Suppressor macrophage treated with lipopolysaccharide for 4 hours (primary cell): ENCODE measurements at regions not wholly inside any gene's neighbourhood (a gene's known extent, or its start where the extent isn't known, plus 50 kb on each side); places are given as distances from the start of the nearest gene placed in this dataset.

Source experiments
- DNase-seq: peaks from one replicate; pipeline ENCODE4 v3.0.0-alpha.2; 2020

DNA sequence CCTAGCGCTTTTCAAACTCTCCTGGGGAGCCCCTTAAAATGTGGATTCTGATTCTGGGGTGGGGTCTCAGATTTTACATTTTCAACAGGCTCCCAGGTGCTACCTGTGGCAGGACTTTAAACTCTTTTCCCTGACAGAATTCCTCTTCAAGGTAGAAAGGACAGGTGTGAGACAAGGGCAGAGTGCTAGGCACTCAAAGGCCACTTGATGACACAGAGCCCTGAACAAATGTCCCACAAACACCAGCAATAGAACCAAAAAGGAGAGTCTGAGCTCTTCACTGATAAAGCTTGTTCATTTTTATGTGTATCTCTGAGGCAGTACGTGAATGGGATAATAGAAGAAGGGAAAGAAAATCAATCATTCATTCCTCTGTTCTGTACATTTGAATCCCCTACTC lies 77.7 kb upstream of the PELI1 start:
- no peak for DNase-seq

DNA sequence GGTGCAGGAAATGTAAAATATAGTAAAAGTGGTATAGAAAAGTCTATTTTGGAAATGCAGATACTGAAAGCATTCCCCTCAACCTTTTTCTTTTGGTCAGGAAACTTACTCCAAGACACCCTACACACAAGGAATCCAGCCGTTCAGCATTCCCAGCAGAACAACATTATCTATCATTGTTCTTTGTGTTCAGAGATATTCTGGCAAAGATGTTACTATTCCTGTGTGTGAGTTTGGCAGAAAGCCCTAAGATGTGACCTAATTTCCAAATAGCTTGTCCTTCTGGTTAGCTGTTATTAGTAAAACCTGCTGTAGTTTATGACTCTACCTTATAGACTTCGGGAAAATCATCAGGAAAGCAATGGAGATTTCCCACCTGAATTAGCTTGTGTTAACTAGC lies 78.1 kb upstream of the PELI1 start:
- DNase-seq, result no peak

DNA sequence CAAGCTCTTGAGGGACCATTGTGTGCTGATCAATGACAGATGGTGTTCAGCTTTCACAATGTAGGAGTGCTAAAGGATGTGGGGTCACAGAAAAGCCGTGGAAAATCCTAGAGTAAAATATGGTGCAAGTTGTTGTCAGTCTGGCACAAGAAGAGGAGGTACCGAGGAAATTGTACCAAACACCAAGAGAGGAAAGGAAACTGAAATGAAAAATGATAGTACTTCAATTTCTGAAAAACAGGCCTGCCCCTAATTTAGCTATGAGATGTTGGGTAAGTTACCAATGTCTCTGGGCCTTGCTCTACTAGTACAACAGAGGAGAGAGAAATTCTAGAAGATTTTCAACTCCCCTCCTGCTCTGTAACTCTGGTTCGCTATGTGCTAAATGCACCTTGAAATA lies 78.8 kb upstream of the PELI1 start:
- DNase-seq, result peak; percentile 91

DNA sequence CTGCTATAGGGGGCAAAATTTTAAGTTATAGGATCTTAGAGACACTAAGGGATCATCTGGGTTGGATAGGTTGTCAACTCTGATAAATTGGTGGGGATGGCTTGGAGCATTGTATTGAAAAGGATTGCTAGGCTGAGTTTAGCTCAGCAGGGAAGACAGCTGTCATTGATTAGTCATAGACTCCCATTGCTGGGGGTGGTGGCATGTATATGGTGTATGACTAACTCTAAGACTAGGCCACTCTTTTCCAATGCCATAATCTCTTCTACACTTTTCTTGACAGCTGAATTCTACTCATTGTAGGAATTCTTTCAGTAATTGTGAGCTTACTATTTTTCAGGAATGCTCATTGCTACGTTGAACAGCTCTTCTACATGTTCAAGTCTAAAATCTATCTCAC lies 81.3 kb upstream of the PELI1 start:
- DNase-seq, result peak; percentile 78

DNA sequence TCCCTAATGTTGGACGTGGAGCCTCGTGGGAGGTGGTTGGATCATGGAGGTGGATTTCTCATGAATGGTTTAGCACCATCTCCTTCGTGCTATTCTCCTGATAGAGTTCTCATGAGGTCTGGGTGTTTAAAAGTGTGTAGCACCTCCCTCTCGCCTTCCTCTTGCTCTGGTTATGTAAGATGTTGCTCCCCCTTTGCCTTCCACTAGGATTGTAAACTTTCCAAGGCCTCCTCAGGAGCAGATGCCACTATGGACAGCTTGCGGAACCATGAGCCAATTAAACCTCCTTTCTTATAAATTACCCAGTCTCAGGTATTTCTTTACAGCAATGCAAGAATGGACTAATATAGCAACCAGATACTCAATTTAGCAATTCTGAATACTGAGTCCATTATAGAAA lies 82.4 kb upstream of the PELI1 start:
- DNase-seq, result no peak

DNA sequence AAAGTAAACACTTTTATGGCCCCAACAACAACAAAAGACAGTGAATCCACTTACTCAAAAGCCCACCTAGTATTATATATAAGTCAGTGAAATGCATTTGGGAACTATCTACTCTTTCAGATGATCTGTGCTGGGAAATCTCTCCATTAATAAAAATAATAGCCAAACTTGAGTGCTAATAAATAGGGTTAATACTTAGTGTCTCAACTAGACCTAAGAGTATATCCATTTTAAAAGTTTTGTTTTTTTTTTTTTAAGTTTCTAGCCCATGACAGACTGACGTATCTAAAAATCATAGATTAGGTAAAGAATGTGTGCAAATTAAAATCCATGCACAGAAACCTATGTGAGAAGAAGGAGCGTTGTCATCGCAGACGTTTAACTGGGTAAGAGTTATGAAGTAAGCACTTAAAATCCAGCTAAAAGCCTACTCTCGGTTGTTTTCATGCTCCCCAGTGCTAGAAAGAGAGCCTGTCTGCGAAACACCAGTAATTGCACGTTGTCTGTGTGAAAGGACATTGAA lies 83.4 kb upstream of the PELI1 start:
- DNase-seq, result no peak

DNA sequence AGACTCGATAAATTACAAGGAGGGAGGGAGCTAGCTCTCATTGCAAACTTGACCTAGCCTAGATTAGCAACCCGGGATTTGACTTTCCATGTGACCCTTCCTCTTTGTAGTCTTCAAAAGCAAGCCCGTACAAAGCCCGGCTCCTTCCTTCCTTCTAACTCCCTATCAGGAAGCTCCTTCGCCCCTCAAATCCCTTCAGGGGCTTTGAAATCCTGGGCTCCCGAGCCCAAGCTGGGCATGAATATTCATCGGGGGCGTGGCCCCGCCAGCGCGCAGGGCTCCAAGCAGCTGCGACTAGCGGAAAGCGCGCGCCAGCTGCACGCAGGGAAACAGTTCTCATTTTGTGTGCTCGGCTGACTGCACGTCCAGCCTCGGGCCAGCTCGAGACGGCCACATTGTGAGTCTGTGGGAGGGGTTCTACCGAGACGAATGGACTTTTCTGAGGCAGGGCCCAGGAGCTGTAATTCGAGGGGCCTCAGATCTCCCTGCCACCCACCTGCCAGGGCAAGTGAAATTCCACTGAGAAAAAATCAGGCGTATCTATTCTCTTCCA lies 84.0 kb upstream of the PELI1 start:
- DNase-seq, result peak; percentile 89

DNA sequence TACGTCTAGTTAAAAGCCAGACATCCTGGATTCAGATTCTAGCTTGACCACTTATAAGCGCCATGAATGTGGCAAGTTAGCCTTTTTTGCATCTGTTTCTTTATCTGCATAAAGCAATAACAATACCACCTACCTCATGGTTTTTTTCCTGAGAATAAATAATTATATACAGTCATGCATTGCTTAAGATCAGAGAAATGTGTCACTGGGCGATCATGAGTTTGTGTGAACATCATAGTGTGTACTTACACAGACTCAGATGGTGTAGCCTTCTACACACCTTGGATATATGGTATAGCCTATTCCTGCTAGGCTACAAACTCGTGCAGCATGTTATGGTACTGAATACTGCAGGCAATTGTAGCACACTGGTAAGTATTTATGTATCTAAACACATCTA lies 84.7 kb upstream of the PELI1 start:
- DNase-seq, result peak; percentile 43

DNA sequence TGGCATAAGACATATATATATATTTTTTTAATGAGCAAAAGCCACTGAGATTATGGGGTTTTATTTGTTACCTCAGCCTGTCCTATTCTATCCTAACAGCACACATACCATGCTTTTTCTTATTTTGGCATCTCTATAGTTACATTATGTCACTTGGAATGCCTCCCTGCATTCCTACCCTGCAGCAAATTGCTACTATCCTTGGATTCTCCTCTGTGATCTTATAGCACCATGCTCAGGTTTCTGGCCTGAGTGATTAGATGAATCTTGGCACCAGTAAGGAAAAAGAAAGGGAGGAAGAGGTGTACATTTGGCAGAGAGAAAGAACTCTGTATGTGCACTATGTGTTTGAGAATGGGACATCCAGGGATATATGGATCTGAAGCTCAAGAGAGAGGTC lies 86.3 kb upstream of the PELI1 start:
- no peak for DNase-seq

DNA sequence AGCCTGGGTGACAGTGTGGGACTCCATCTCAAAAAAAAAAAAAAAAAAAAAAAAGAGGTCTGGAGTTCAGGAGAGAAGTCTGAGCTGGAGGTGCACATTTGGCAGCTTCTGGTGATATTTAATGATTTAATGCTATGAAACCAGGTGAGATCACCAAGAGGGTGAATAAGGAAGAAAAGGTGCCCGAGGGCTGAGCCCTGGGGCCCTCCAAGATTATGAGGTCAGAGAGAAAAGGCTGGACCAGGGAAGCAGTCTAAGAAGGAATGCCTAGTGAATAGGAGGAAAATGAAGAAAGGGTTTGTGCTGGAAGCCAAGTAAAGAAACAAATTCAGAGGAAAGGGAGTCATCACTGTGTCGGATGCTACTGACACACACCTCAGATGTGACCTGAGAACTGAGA lies 88.0 kb upstream of the PELI1 start:
- DNase-seq, result no peak

DNA sequence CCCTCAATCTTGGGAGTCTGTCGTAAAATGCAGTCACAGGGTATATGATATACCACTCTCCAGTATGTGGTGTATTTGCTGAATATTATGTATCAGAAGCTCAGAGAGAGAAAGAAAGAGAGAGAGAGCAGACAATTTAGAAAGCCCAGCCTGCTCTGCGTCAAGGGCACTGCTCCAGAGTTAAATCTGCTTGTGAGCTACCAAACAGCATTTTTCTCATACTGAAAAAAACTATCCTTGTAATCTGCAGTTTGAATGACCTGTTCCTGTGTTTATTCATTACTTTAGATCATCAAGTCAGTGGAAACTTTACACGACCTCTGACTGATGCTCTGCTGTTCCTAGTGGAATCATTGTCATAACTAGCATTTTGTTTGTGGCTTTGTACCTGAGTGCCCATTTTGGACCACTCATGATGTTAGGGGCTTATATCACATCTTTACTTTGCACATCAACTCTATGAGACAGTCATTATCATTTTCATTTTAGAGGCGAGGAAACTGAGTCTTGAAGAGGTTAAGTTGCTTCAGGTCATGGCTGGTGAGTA lies 89.2 kb upstream of the PELI1 start:
- no peak for DNase-seq

DNA sequence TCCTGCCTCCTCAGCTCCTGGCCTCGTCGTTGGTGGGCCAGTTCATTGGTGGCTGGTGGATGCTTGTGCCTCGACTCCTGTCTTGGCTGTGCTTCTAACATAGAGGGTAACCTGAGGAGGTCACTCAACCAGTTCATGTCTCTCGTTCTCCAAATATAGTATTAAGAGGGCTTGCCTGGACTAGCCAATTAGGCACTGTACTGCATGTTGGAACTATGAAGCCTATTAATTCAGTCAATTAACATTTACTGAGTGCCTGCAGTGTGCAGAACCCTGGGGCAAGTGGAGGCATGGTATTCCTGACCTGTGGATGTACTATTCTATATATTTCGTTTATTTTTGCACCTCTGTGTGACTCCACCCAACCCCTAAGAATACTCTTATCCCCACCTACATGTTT lies 89.9 kb upstream of the PELI1 start:
- DNase-seq, result no peak

DNA sequence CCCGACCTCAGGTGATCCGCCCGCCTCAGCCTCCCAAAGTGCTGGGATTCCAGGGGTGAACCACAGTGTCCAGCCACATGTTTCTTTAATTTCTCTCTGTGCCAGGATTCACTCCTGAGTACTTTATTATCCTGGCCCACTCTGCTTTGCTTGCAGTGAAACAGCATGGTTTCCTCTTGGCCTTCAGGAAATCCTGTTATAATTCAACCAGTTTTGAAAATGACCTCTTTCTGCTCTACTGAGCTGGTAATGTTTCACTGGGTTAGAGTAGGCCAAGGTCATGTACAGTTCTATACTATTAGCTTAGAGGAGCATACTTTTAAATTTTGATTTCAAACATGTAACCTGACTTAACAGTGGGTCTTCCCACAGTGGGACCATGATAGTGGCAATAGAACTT lies 90.6 kb upstream of the PELI1 start:
- no peak for DNase-seq

DNA sequence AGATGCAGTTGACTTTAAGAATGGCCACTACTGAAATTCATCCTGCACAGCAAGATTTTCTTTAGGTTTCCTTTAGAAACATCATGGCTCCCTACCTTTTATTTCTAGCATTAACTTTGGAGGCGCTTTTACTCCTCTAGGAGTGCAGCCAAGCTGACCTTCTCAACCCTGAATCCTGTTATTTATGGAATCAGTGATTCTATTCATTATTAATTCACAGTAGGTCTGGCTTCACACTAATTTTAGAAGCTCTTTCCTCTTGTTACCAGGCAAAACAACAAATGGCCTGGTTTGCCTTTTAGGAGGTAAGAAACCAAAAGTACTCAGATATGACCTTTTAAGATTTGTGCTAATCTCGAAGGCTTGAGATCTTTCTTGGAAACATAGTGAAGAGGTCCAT lies 93.0 kb upstream of the PELI1 start:
- no peak for DNase-seq

DNA sequence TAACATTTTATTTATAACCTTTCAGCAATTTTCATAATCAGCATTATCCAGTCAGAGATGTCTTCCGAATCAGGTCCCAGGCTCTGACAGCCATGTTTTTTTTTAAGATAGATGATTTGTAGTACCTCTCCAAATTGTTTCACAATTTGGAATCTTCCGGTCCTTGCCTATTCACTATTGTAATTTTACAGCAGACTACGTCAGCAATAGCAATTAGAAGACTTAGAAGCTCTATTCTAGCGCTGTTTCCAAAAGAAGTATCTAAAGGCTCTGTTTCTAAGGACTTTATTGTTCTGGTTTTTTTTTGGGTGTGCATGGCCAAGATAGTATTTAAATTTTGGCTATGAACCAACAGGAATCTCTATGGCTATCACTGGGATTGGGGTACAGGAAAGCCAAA lies 94.6 kb upstream of the PELI1 start:
- DNase-seq, result no peak

DNA sequence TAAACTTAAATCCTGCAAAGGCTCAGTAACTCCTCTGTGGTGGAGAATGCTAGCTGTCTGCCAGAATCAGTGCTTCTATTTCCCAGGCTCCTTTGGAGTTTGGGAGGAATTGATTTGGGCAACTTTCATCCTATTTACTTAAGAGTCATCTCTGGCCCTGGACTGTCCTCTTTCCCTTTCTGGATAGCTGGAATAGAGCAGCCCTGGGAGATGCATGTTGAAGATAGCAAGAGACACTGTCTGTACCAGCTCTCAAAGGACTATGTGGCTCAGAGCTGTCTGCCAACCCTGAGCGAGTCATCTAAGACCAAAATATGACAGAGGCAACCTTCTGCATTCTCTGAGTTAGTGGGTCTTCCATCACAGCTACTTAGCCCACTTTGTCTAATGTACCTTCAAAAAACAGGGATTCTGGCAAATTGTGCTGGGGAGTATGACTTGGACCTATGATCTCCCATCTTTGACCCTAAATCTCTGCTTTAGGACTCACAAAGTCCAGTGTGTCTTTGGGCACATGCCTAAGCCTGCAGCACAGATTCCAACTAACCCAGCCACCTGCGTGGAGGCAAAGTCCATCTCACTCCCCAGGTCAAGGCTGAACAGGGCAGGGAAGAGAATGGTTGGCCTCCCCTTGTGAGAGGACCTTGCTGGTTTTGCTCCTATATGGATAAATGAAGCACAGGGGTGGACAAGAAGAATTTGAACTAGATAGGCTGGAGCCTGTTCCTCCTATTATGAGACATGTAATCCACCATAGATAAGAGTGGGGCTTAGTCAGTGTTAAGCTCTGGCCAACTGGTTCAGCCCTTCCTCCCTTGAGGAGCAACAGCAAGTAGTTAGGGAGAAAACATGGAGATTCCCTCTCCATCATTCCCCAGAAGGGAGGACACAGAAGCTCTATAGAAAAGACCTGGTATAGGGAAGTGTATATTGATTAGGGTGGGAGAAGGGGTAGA lies 99.1 kb upstream of the PELI1 start:
- DNase-seq, result no peak

DNA sequence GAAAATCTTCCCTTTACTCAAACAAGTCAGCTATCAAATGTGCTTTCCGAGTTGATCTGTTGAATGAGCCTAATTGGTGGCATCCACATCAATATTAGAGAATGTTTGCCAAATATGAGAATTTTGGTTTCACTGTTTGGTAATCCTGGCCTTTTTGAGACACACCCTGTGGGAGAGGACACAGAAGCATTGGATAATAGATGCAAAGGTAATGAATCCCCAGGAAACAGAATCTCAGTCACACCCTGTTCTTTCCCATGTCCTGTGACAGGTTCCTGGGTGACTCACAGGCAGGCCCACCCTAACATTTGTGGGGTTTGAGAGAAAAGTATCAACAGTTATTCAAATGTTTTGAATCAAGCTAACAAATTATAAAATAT lies 99.8 kb upstream of the PELI1 start:
- peak; percentile 53 for DNase-seq

DNA sequence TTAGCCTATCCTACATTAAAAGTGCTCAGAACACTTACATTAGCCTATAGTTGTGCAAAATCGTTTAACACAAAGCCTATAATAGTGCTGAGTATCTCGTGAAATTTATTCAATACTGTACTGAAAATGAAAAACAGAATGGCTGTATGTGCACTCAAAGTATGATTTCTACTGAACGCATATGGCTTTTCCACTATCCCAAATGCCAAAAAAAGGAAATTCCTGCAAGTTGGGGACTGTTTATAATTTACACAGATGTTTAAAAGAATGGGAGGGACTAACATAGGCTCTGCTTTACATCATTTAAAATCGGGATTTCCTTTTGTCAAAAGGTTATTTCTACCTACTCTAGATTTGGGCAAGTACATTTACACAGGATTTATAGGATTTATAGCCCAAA lies 101.4 kb upstream of the PELI1 start:
- DNase-seq, result no peak

DNA sequence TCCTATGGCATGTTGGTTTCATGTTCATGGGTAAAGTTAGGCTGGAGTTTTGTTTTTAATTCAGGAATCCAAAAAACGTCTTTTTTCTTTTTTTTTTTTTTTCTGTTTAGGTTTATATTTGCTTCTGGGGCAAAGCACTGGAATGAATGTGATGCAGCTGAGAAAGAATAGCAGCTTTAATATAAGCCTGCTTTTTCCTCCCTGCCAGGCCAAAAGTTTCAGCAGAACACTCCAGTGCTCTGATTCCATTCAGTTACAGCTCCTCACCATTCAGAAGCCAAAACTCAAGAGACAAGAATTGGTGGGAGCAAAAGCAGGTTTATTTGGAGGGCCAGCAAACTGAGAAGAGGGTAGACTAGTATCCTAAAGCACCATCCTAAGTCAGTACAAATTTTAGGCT lies 102.7 kb upstream of the PELI1 start:
- no peak for DNase-seq

DNA sequence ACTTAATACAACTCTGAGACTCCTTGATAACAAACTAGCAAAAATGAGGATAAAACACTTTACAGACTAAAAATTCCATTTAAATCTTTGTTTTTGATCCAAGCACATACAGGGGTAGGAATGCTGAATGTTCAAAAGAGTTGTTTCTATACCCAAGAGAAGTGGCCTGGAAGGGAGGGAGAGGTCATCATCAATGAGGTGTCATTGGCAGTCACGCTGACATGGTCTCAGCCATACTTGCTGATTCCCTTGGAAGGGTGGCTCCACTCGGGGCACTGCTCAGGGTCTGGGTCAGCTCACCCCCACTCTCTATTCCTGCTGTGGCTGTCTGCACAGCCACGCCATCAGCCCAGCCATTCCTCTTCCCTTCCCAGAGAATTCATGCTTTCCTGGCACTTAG lies 105.2 kb upstream of the PELI1 start:
- DNase-seq, result no peak

DNA sequence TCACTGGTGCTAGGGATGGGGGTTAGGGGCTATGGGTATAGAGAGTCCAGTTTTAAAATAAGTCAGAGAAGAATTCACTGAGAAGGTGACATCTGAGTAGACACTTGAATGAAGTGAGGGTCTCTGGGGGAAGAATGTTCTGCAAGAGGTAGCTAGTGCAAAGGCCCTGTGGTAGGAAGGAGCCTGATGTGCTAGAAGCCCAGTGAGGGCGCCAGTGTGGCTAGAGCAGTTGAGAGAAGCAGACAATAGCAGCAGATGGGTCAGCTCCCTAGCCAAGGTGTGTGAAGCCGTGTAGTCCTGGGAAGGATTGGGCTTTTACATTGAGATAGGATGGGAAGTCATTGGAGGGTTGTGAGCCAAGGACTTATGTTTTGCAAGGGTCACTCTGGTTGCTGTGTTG lies 105.8 kb upstream of the PELI1 start:
- DNase-seq, result no peak

DNA sequence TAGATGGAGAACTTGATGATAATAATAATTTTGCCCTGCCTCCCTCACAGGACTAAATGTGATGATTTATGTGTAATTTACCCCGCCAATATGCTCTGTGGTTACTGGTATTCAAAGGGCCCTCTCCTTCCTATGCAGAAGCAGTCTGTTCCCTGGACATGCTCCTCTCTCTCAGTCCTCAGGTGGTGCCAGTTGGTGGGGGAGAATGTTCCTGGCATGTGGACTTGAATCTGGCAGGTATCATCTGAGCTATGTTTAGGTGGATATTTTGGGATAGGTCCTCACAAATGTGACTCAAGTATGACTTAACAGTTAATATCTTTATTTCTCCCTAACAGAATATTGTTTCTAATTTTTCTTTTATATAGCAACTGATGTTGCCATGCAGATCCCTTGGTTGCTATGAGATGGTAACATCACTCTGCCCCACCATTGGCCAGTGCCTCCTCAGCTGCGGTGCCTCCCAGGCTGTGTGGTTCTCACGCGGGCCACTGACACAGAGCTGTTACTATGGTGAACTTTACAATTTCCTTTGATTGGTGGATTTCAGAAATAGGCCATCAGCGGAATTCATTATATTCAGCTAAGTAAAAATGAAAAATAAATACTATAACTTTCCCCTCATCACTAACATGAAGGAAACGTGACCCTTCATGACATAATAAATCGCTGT lies 106.7 kb upstream of the PELI1 start:
- no peak for DNase-seq

DNA sequence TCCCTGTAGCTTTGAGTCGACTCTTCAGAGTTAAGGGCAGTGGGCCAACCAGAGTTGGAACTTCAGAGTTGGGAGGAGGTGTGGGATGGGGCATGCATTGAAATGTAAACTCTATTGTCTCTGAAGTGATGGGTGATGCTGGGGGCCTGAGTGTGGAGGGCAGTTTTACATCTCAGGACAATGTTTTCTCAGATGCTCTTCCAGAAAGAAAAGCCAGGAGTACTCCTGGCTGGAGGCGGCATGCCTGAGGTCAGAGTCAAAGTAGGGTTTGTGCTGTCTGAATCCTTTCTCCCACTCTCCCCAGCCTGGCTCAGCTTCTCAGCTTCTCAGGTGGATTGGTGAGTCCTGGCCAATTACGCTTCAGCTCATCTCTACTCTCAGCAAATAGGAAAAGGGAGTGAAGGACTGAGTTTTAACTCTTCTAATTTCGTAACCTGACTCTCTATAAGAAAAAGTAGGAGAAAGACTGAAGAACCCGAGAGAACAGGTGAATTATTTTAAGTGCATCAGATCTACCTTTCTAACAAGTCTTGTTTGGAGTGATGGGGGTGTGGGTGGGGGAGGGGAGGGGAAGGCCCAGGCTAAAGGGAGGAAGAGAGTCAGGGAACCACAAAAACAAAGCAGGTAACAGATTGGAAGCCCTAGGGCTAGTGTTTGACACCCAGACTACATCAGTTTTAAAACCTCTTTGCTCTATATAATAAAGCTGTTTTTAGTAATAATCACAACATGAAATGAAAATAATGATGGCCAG lies 107.5 kb upstream of the PELI1 start:
- no peak for DNase-seq
